H9 (cell line): ENCODE measurements at regions not wholly inside any gene's neighbourhood (a gene's known extent, or its start where the extent isn't known, plus 50 kb on each side); places are given as distances from the start of the nearest gene placed in this dataset.

Experiments
- DNase-seq: peaks from one replicate; pipeline ENCODE4 v3.0.0-alpha.2; 2017
- H2AFZ ChIP-seq: one replicate; pipeline ENCODE4 v1.6.1; 2013; ENCODE audit warnings: mild to moderate bottlenecking, low read length, control low read depth, moderate library complexity
- H2AK5ac ChIP-seq: 2 replicates; pipeline ENCODE4 v1.6.1; 2013; ENCODE audit warnings: low read length, control low read depth, mixed read lengths; ENCODE audit not compliant: insufficient read length
- H2BK120ac ChIP-seq: one replicate; pipeline ENCODE4 v1.6.1; 2013; ENCODE audit warnings: low read depth, mild to moderate bottlenecking, low read length, control low read depth, inconsistent platforms; ENCODE audit not compliant: poor library complexity, severe bottlenecking
- H2BK12ac ChIP-seq: 2 replicates; pipeline ENCODE4 v1.6.1; 2013; ENCODE audit warnings: low read length, control low read depth, mixed read lengths, low read depth; ENCODE audit not compliant: insufficient read length
- H2BK15ac ChIP-seq: 2 replicates; pipeline ENCODE4 v1.6.1; 2013; ENCODE audit warnings: low read depth, low read length, control low read depth
- H2BK20ac ChIP-seq: one replicate; pipeline ENCODE4 v1.6.1; 2013; ENCODE audit warnings: low read depth, mild to moderate bottlenecking, low read length, control low read depth, inconsistent platforms; ENCODE audit not compliant: poor library complexity, severe bottlenecking
- H2BK5ac ChIP-seq: 2 replicates; pipeline ENCODE4 v1.6.1; 2013; ENCODE audit warnings: low read length, control low read depth, mixed read lengths; ENCODE audit not compliant: insufficient read length
- H3K14ac ChIP-seq: 2 replicates; pipeline ENCODE4 v1.6.1; 2013; ENCODE audit warnings: low read length, control low read depth; ENCODE audit not compliant: insufficient read depth
- H3K18ac ChIP-seq: 2 replicates; pipeline ENCODE4 v1.6.1; 2013; ENCODE audit warnings: low read depth, mild to moderate bottlenecking, mixed read lengths, low read length, control low read depth; ENCODE audit not compliant: insufficient read length
- H3K23ac ChIP-seq: 2 replicates; pipeline ENCODE4 v1.6.1; 2013; ENCODE audit warnings: low read length, control low read depth, mixed read lengths, low read depth; ENCODE audit not compliant: insufficient read length
- H3K23me2 ChIP-seq: 2 replicates; pipeline ENCODE4 v1.6.1; 2013; ENCODE audit warnings: low read depth, mild to moderate bottlenecking, mixed read lengths, low read length, control low read depth; ENCODE audit not compliant: insufficient read length, poor library complexity, severe bottlenecking
- H3K27ac ChIP-seq: 2 replicates; pipeline ENCODE4 v1.5.1; 2013; ENCODE audit warnings: low read length, control low read depth, mixed read lengths, low read depth; ENCODE audit not compliant: insufficient read length
- H3K27me3 ChIP-seq: 2 replicates; pipeline ENCODE4 v1.6.1; 2013; ENCODE audit warnings: low read length, control low read depth, inconsistent platforms; ENCODE audit not compliant: insufficient read depth
- H3K4ac ChIP-seq: 2 replicates; pipeline ENCODE4 v1.6.1; 2013; ENCODE audit warnings: low read depth, mild to moderate bottlenecking, control low read depth, inconsistent platforms, low read length, moderate library complexity
- H3K4me1 ChIP-seq: 2 replicates; pipeline ENCODE4 v1.6.1; 2013; ENCODE audit warnings: low read length, control low read depth, inconsistent platforms; ENCODE audit not compliant: insufficient read depth
- H3K4me2 ChIP-seq: 2 replicates; pipeline ENCODE4 v1.6.1; 2013; ENCODE audit warnings: low read length, control low read depth, mixed read lengths; ENCODE audit not compliant: insufficient read length, insufficient read depth
- H3K56ac ChIP-seq: 2 replicates; pipeline ENCODE4 v1.6.1; 2013; ENCODE audit warnings: low read depth, mild to moderate bottlenecking, mixed read lengths, low read length, control low read depth; ENCODE audit not compliant: insufficient read length
- H3K79me1 ChIP-seq: 2 replicates; pipeline ENCODE4 v1.6.1; 2013; ENCODE audit warnings: low read depth, mild to moderate bottlenecking, moderate library complexity, low read length, control low read depth, inconsistent platforms; ENCODE audit not compliant: insufficient read depth, poor library complexity, severe bottlenecking
- H3K79me2 ChIP-seq: 2 replicates; pipeline ENCODE4 v1.6.1; 2013; ENCODE audit warnings: low read length, control low read depth, inconsistent platforms; ENCODE audit not compliant: insufficient read depth
- H3K9ac ChIP-seq: 2 replicates; pipeline ENCODE4 v1.6.1; 2013; ENCODE audit warnings: low read length, control low read depth, mixed read lengths; ENCODE audit not compliant: insufficient read length; ENCODE audit errors: extremely low read depth
- H3K9me3 ChIP-seq: one replicate; pipeline ENCODE4 v1.6.1; 2013; ENCODE audit warnings: low read depth, low read length, inconsistent platforms; ENCODE audit not compliant: control insufficient read depth
- H3T11ph ChIP-seq: one replicate; pipeline ENCODE4 v1.6.1; 2013; ENCODE audit warnings: mild to moderate bottlenecking, low read length, control low read depth, inconsistent platforms
- H4K20me1 ChIP-seq: one replicate; pipeline ENCODE4 v1.6.1; 2013; ENCODE audit not compliant: control insufficient read depth, insufficient read length, insufficient read depth
- H4K5ac ChIP-seq: 2 replicates; pipeline ENCODE4 v1.6.1; 2013; ENCODE audit warnings: low read depth, mild to moderate bottlenecking, mixed read lengths, low read length, control low read depth; ENCODE audit not compliant: insufficient read length
- H4K8ac ChIP-seq: replicated peaks from 2 replicates; pipeline ENCODE4 v1.6.1; 2013; ENCODE audit warnings: low read length, control low read depth, mixed read lengths, low read depth; ENCODE audit not compliant: insufficient read length
- H4K91ac ChIP-seq: 2 replicates; pipeline ENCODE4 v1.6.1; 2013; ENCODE audit warnings: low read depth, mild to moderate bottlenecking, moderate library complexity, mixed read lengths, low read length, control low read depth; ENCODE audit not compliant: insufficient read length
- H3K27ac Mint-ChIP-seq, 3 experiments: 2 replicates in 2 of 3; 3 replicates in 1 of 3; pipeline ENCODE4 v1.8.0; 2020 to 2021; ENCODE audit warnings: mixed read lengths in 3 of 3, mild to moderate bottlenecking in 1 of 3, moderate library complexity in 1 of 3
- H3K27me3 Mint-ChIP-seq: 2 replicates; pipeline ENCODE4 v1.8.0; 2021; ENCODE audit warnings: low read depth, mild to moderate bottlenecking, moderate library complexity, mixed read lengths
- H3K36me3 Mint-ChIP-seq, 3 experiments: 2 replicates in 2 of 3; 3 replicates in 1 of 3; pipeline ENCODE4 v1.8.0; 2020 to 2021; ENCODE audit warnings: low read depth in 3 of 3, mixed read lengths in 3 of 3; ENCODE audit not compliant: insufficient read depth in 1 of 3
- H3K4me1 Mint-ChIP-seq, 2 experiments: 2 replicates each; pipeline ENCODE4 v1.8.0; 2020; ENCODE audit warnings: mixed read lengths in 2 of 2
- H3K4me3 Mint-ChIP-seq, 2 experiments: 2 replicates in 1 of 2; 3 replicates in 1 of 2; pipeline ENCODE4 v1.8.0; 2020 to 2021; ENCODE audit warnings: mild to moderate bottlenecking in 2 of 2, mixed read lengths in 2 of 2, moderate library complexity in 1 of 2
- H3K9me3 Mint-ChIP-seq, 2 experiments: 2 replicates in 1 of 2; 3 replicates in 1 of 2; pipeline ENCODE4 v1.8.0; 2020; ENCODE audit warnings: mild to moderate bottlenecking in 2 of 2, mixed read lengths in 2 of 2, moderate library complexity in 1 of 2
- WGBS: extraction: QIAGEN DNeasy Blood & Tissue Kit; methylation state at CpG from one replicate; pipeline ENCODE4 v1.1.7; 2013; ENCODE audit warnings: missing lambda C conversion rate, low lambda C conversion rate, mixed read lengths; ENCODE audit not compliant: insufficient read length; ENCODE audit errors: extremely low coverage; 5-methylcytosine and 5-hydroxymethylcytosine counted together
- TF ChIP-seq, protein P1 (sequence below): fragments of 200-600 bp; sonication (generic); conservative IDR thresholded peaks from 3 replicates; pipeline ENCODE4 v1.8.0; 2021; ENCODE audit warnings: antibody characterized with exemption, mild to moderate bottlenecking

DNA sequence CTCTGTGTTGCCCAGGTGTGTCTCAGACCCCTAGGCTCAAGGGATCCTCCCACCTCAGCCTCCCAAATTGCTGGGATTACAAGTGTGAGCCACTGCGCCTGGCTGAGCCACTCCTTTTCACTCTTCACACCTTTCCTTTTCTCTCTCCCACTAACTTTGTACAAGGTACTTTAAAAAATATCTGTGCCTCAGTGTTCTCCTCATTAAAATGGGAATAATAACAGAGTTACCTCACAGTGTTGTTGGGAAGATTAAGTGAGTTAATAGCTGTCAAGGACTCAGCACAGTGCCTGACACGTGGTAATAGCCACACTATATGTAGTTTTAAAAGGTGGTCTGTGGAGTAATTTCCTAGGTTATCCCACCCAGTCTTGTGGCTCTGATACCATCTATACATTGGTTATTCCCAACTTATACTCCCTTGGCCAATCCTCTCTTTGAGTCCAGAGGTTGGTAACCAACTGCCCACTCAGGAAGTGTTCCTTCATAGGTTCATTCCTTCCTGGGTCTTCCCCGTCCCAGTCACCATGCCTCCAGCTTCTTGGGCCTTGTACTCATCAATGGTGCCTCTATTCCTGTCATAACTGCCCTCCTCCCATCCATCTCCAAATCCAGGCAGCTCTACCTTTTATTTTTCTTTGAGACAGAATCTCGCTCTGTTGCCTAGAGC lies 78.6 kb upstream of the NAA20 start:
- TF ChIP-seq, protein P1, sequence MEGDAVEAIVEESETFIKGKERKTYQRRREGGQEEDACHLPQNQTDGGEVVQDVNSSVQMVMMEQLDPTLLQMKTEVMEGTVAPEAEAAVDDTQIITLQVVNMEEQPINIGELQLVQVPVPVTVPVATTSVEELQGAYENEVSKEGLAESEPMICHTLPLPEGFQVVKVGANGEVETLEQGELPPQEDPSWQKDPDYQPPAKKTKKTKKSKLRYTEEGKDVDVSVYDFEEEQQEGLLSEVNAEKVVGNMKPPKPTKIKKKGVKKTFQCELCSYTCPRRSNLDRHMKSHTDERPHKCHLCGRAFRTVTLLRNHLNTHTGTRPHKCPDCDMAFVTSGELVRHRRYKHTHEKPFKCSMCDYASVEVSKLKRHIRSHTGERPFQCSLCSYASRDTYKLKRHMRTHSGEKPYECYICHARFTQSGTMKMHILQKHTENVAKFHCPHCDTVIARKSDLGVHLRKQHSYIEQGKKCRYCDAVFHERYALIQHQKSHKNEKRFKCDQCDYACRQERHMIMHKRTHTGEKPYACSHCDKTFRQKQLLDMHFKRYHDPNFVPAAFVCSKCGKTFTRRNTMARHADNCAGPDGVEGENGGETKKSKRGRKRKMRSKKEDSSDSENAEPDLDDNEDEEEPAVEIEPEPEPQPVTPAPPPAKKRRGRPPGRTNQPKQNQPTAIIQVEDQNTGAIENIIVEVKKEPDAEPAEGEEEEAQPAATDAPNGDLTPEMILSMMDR = no peak
- H3K4me1 Mint-ChIP-seq = peaks cover 9 to 21% of the 10 kb centered on the region in 2 experiments
- no peak overlapping the region for H3K23ac ChIP-seq
- no CpG with 5 or more reads among the region's 4 CpGs for WGBS
- no peak overlapping the region for H2BK20ac ChIP-seq
- H3K27ac ChIP-seq = no peak overlapping the region
- H2BK120ac ChIP-seq = no peak overlapping the region
- H4K91ac ChIP-seq = no peak overlapping the region
- no peaks in the 10 kb centered on the region for H3K79me2 ChIP-seq
- H3T11ph ChIP-seq = no peak overlapping the region
- H4K20me1 ChIP-seq = no peaks in the 10 kb centered on the region
- H3K56ac ChIP-seq = no peak overlapping the region
- H4K8ac ChIP-seq = no peak overlapping the region
- H3K27ac Mint-ChIP-seq = no peak overlapping the region
- H3K4ac ChIP-seq = no peak overlapping the region
- no peak for DNase-seq
- H2BK15ac ChIP-seq = no peak overlapping the region
- H2AK5ac ChIP-seq = no peak overlapping the region
- no peaks in the 10 kb centered on the region for H3K9me3 ChIP-seq
- no peaks in the 10 kb centered on the region for H3K79me1 ChIP-seq
- no peak overlapping the region for H2BK12ac ChIP-seq
- H2AFZ ChIP-seq = no peak overlapping the region
- H2BK5ac ChIP-seq = no peak overlapping the region
- H3K9me3 Mint-ChIP-seq = no peaks in the 10 kb centered on the region
- no peak overlapping the region for H3K4me2 ChIP-seq
- H3K4me3 Mint-ChIP-seq = no peak overlapping the region
- no peak overlapping the region for H3K18ac ChIP-seq
- H3K27me3 Mint-ChIP-seq = no peaks in the 10 kb centered on the region; the same call in 1 of the 2 replicates
- no peak overlapping the region for H3K9ac ChIP-seq
- H3K4me1 ChIP-seq = no peaks in the 10 kb centered on the region
- H4K5ac ChIP-seq = no peak overlapping the region
- no peaks in the 10 kb centered on the region for H3K27me3 ChIP-seq
- H3K14ac ChIP-seq = no peak overlapping the region
- H3K36me3 Mint-ChIP-seq = no peaks in the 10 kb centered on the region
- H3K23me2 ChIP-seq = no peaks in the 10 kb centered on the region
